HG03354 (cell line): ENCODE measurements at regions not wholly inside any gene's neighbourhood (a gene's known extent, or its start where the extent isn't known, plus 50 kb on each side); places are given as distances from the start of the nearest gene placed in this dataset.
A peak's percentile ranks its signal among the peaks of the same experiment; 100 is the strongest.

Experiments
- ATAC-seq: cut with Tn5 transposase; IDR thresholded peaks from one replicate; pipeline ENCODE4 v1.9.1; 2021; ENCODE audit warnings: mild to moderate bottlenecking; ENCODE audit not compliant: unreplicated experiment, poor library complexity, severe bottlenecking

DNA sequence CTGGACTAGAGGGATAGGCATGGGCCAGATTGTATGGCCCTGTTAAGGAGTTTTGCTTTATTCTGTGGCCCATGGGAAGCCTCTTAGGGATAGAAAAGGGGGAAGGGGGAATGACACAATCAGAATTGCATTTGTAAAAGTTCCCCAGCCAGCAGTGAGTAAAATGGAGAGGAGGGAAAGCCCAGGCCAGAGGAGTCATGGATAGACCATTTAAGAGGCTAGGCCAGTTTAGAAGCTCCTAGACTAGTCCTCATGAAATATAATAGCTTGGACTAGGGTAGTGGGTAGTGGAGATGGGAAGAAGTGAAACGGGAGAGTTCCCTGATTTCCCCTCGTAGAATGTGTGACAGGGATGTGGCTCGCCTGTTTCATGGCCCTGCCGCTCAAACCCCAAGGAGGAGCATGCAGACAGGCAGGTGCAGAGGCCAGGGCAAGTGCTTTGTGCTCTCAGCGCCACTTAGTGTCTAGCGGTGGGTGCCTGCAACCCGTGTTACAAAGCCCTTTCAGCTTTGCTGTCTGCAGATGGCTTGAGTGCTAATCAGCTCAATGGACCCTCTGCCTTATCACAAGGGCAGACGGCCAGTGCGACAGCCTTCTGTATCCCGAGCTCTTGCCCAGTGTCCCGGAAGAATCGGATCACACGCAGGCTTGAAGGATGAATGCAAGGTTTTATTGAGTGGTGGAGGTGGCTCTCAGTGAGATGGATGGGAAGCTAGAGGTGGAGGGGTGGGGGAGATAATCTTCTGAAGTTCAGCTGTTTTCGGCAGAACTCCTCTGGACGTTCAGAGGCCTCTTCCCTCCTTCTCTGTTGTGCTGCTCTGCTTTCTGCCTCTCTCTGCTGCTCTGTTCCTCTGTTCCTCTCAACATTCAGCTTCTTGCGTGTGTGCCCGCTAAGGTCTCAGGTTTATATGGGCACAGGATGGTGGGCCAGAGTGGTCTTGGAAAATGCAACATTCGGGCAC, 141.1 kb downstream of the CEP57L1 start:
- peak; percentile 92 for ATAC-seq

DNA sequence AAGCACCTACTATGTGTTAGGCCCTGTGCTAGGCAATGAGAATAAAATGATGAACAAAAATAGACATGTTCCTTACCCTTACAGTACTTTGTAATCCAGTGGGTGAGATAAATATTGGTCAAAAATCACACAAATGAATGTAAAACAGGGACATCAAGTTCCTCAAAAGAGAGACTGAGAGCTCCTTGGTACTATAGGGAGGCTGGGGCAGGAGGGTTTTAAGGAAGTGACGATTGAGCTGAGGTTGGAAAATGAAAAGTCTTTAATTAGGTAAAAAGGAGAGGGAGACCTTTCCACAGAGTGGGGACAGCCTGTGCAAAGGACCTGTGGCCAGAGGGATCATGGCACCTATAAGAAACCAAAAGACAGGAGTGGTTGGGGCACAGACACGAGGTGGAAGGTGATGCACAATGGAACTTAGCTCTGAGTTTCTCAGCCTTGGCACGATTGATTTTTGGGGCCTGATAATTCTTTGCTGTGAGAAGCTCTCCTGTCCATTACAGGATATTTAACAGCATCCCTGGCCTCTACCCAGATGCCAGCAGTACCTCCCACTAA, 140.3 kb downstream of the CEP57L1 start:
- ATAC-seq = no peak

DNA sequence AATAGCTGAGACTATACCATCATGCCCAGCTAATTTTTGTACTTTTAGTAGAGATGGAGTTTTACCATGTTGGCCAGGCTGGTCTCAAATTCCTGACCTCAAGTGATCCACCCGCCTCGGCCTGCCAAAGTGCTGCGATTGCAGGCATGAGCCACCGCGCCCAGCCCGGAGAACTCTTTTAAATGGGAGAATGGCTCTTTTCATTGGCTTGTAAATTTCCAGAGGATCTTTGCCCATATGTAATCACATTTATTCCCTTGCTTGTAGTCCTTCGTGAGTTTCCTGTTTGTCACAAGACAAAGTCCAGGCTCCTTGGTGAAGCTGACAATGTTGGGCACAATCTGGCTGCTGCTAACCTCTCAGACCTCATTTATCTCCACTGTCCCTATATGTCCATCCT, 135.1 kb downstream of the CEP57L1 start:
- ATAC-seq = no peak

DNA sequence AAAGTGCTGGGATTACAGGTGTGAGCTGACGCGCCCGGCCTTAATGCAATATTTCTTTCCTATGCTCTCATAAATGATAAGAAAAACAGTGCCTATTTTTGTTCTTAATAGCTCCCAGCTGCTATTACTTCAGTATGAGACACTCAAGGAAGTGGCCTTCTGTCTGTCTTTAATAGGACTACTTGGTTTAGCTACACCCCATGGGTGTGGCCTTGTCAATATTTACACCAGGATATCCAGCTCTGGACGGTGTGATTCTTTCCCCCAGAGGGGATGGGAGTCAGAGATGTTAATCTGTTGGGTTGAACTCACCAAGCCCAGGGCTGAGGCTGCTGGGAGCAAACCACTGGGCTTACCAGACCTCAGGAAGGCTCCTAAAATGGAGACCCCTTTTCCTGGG, 134.2 kb downstream of the CEP57L1 start:
- no peak for ATAC-seq

DNA sequence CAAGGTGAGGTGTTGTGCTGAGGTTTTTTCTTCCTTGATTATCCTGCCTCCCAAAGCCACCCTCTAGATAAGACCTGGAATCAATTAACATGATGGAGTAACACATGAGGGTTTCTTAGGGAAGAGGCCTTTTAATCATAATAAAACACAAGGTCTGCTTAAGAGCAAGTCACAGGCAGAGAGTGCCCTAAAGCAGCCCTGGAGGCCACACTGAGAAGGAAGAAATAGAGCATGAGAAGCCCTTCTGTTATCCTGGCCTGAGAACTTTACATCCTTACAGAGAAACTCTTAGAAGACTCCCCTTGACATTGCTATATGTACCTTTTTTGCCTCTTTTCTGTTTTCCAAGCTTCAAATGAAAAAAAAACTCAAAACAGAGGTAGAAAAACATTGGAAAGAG, 132.3 kb downstream of the CEP57L1 start:
- ATAC-seq = no peak

DNA sequence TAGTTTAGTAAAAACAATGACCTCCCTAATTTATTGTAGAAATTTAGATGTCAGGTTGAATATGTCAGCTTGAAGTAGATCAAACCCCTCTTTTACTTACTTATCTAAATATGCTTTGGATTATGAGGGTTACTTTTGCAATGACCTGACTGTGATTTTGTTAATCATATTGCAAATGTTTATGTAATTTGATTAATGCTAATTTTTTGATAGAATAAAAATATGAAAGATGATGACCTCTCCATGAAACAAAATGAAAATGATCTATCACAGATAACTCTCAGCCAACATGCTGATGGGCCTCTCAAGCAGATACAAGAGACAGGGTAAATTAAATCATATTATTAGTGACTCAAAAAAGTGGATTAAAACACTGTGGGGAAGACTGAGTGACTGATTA, 131.0 kb downstream of the CEP57L1 start:
- no peak for ATAC-seq

DNA sequence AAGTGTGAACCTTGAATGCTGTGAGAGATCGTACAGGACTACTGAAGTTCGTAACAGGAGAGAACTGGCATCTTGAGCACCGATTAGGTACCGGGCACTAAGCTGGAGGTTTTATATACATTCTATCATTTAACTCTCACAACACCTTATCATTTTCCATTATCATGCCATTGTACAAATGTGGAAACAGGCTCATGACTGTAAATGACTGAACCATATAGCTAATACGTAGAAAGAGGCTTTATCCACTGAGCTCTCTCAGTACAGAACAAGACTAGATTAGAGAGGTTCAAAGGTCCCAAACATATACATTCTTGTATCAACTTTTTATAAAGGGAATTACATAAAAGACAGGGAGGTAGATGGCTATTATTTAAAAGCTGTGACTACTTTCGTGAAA, 130.6 kb downstream of the CEP57L1 start:
- no peak for ATAC-seq

DNA sequence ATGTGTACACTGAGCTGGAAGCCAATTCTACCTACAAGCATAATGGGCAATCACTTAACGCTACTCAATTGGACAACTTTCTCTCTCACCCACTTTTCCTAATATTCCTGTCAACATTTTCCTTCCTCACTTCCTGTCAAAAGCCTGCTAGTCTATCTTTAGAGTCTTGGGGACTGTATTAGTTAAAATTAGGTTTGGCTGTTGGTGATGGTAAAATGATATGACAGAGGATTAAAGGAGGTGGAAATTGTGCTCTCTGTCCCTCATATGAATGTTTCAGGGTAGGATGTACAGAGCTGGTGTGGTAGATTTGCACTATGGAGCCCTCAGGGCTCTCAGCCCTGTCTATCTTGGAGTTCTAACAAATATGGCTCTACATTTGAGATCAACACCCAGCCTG, 129.7 kb downstream of the CEP57L1 start:
- no peak for ATAC-seq

DNA sequence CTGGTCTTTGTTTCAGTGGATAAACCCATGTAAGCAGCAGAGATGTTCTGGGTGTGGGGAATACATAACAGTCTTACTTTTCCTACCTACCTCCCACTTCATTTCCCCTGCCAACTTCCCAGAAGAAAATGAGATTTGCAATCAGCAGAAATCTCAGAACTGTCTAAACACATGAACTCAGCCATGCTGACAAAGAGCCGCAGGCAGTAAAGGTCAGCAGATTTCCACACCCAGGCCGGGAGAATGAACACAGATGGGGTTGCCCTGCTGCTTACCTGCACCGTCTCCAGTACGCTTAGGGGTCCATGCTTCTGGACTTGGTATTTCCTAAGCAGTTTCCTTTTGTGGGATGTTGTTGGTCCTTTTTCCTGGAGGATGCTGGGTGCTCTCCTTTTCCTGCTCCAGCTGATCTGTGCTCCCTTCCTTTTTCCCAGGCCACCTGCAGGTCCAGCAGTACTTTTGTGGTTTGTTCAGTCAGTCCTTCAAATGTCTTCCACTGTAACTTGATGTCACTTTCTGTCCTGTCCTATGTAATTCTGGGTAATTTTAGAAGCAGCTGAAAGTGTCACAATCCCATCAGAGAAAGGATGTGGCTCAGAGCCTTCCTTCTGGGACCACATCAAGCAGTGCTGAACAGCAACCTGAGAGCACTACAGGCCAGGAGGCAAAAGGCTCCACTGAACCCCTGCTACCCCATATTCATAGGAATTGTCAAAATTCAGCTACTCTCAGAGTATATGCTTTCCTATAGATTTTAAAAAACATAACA, 129.0 kb downstream of the CEP57L1 start:
- ATAC-seq = no peak

DNA sequence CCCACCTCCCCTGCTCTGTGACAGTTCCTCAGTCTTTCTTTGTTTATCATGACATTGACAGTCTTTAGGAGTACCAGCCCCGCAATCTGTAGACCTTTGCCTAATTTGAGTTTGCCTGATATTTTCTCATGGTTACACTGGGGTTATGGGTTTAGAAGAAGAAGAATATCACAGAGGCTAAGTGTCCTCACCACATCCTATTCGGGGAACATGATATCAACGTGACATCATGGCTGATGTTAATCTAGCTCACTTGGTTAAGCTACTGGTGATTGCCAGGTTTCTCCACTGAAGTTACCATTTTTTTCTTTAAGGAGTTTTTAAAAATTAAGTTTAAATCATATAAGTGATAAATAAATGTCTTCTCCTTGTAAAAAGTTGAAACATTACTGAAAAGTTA, 127.5 kb downstream of the CEP57L1 start:
- ATAC-seq = no peak

DNA sequence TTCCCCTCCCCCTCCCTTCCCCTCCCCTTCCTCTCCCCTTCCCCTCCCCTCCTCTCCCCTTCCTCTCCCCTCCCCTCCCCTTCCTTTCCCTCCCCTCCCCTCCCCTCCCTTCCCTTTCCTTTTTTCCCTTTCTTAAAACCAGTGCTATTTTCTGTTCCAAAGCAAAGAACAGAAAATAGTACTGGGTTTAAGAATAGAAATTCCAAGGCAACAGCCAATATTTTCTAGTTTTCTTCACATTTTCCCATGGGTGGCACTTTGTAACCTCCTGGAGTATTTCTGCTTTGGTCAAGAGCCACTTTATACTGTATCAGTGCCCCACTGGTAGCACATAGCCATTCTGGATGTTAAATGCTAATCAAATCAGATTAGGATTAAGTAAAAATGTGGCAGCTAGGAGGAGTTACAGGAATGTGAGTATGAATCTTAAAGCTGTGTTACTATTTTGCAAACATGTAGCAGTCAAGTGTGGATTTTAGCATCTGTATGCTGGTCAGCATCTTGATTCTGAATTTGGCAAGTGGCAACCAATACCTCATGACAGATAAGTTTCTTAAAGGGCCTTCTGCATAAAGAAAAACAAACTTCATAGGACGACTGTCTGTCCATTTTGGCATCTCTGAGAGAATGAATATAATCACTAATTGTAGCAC, 126.4 kb downstream of the CEP57L1 start:
- no peak for ATAC-seq
